ENCODE measurements at regions not wholly inside any gene's neighbourhood (a gene's known extent, or its start where the extent isn't known, plus 50 kb on each side); places are given as distances from the start of the nearest gene placed in this dataset.
A peak's percentile ranks its signal among the peaks of the same experiment; 100 is the strongest.
"Not testable (repeated sequence)": the region's sequence is repeated elsewhere in the genome, so short reads cannot be mapped to it uniquely, and the experiment has no call there.

- no peak for DNase-seq (ENCODE audit: low spot score)
Observed at GRCh38 chr14:94831085-94831484, 61.2 kb upstream of the GSC start.

GRCh38 chr14:94827711-94828447 lies 58.0 kb upstream of the GSC start:
- no peak for DNase-seq (ENCODE audit: low spot score)

- no peak for DNase-seq (ENCODE audit: low spot score)
Observed at GRCh38 chr14:94826774-94827173, 56.9 kb upstream of the GSC start.

- DNase-seq (ENCODE audit: low spot score) = peak; percentile 15
Observed at GRCh38 chr14:94823556-94824341, 53.8 kb upstream of the GSC start.

GRCh38 chr14:94821705-94822104 lies 51.8 kb upstream of the GSC start:
- no peak for DNase-seq (ENCODE audit: low spot score)

GRCh38 chr14:94820932-94821331 lies 51.0 kb upstream of the GSC start:
- DNase-seq (ENCODE audit: low spot score) = not testable (repeated sequence)
